SH-SY5Y (cell line): ENCODE measurements at regions not wholly inside any gene's neighbourhood (a gene's known extent, or its start where the extent isn't known, plus 50 kb on each side); places are given as distances from the start of the nearest gene placed in this dataset.

Experiments
- GATA2 ChIP-seq: IDR thresholded peaks from 2 replicates; pipeline ENCODE4 v1.6.1; 2011; ENCODE audit warnings: mild to moderate bottlenecking, low read depth, low read length
- GATA3 ChIP-seq: IDR thresholded peaks from 2 replicates; pipeline ENCODE4 v1.6.1; 2011; ENCODE audit warnings: low read depth, mild to moderate bottlenecking, low read length, moderate library complexity

DNA sequence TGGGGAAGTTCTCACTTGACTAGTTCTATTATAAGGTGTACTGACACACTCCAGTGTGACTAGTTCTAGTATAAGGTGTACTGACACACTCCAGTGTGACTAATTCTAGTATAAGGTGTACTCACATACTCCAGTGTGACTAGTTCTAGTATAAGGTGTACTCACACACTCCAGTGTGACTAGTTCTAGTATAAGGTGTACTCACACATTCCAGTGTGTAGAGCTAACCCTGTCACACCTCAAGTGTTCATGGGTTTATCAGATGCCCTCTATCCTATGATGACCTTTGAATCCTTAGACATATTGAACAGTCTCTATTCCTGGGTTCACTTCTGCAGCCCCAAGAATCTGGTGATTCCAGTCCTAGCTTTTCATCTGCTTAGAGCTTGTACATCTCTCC, 54.6 kb upstream of the MYO16 start:
- TF ChIP-seq GATA3: no peak
- no peak for TF ChIP-seq GATA2
